OCI-LY7 (cell line): ENCODE measurements at regions not wholly inside any gene's neighbourhood (a gene's known extent, or its start where the extent isn't known, plus 50 kb on each side); places are given as distances from the start of the nearest gene placed in this dataset.

Experiments
- BruUV-seq: library from RNA; stranded (reverse); fragments of 400-500 nt; replicated peaks from 2 replicates; lab custom pipeline; 2021; lab: Mats Ljungman, UMichigan
- CTCF ChIA-PET: fragments of 300-600 bp; sonication (Branson Sonifier 250); formaldehyde crosslinking; loops from one replicate; lab custom pipeline; 2022; ENCODE audit warnings: antibody characterized with exemption; ENCODE audit not compliant: unreplicated experiment; lab: Charles Lee
- POLR2A ChIA-PET: fragments of 300-600 bp; sonication (Branson Sonifier 250); formaldehyde crosslinking; loops from one replicate; lab custom pipeline; 2022; ENCODE audit warnings: antibody characterized with exemption; lab: Charles Lee
- DNase-seq: peaks from one replicate; pipeline ENCODE4 v3.0.0-alpha.2; 2015; ENCODE audit warnings: low spot score
- H2AFZ ChIP-seq: fragments of 200-600 bp; sonication (generic), shearing (Covaris generic); 2 replicates; pipeline ENCODE4 v1.6.1; 2014; ENCODE audit warnings: mild to moderate bottlenecking, antibody characterized with exemption, low read length, moderate library complexity
- H3K27ac ChIP-seq: fragments of 200-600 bp; sonication (generic); 2 replicates; pipeline ENCODE4 v1.5.1; 2014; ENCODE audit warnings: mixed run types, low read depth, mild to moderate bottlenecking, moderate library complexity, low read length, inconsistent platforms; ENCODE audit not compliant: poor library complexity, severe bottlenecking
- H3K36me3 ChIP-seq: fragments of 200-600 bp; sonication (generic); 2 replicates; pipeline ENCODE4 v1.6.1; 2014; ENCODE audit warnings: mild to moderate bottlenecking, antibody characterized with exemption, low read length, moderate library complexity, mixed read lengths; ENCODE audit not compliant: insufficient read depth
- H3K4me1 ChIP-seq: fragments of 200-600 bp; sonication (generic); 2 replicates; pipeline ENCODE4 v1.5.1; 2014; ENCODE audit warnings: mild to moderate bottlenecking, low read length; ENCODE audit not compliant: insufficient read depth, poor library complexity, severe bottlenecking
- H3K4me2 ChIP-seq: fragments of 200-600 bp; sonication (generic); 2 replicates; pipeline ENCODE4 v1.6.1; 2014; ENCODE audit warnings: mild to moderate bottlenecking, low read length
- H3K4me3 ChIP-seq: fragments of 200-600 bp; sonication (generic); 2 replicates; pipeline ENCODE4 v1.5.1; 2014; ENCODE audit warnings: mild to moderate bottlenecking, low read depth, low read length; ENCODE audit not compliant: poor library complexity, severe bottlenecking
- H3K79me2 ChIP-seq: fragments of 200-600 bp; sonication (generic); 2 replicates; pipeline ENCODE4 v1.6.1; 2016; ENCODE audit warnings: low read depth, mild to moderate bottlenecking, low read length, moderate library complexity, mixed read lengths; ENCODE audit not compliant: insufficient read depth
- H3K9me2 ChIP-seq: fragments of 200-600 bp; sonication (generic); 2 replicates; pipeline ENCODE4 v1.6.1; 2016; ENCODE audit warnings: mild to moderate bottlenecking, low read length, mixed read lengths; ENCODE audit not compliant: insufficient read depth
- H3K9me3 ChIP-seq: fragments of 200-600 bp; sonication (generic); 2 replicates; pipeline ENCODE4 v1.6.1; 2014; ENCODE audit warnings: mild to moderate bottlenecking, mixed run types, low read length, mixed read lengths
- H4K20me1 ChIP-seq: fragments of 200-600 bp; sonication (generic); 2 replicates; pipeline ENCODE4 v1.6.1; 2014; ENCODE audit warnings: mild to moderate bottlenecking, antibody characterized with exemption, low read length, moderate library complexity, mixed read lengths; ENCODE audit not compliant: insufficient read depth
- CTCF ChIP-seq: fragments of 200-600 bp; sonication (generic); conservative IDR thresholded peaks from 2 replicates; pipeline ENCODE4 v1.5.1; 2014; ENCODE audit warnings: mild to moderate bottlenecking, antibody characterized with exemption, low read length, moderate library complexity, mixed read lengths
- EZH2phosphoT487 ChIP-seq: fragments of 200-600 bp; sonication (generic); IDR thresholded peaks from 2 replicates; pipeline ENCODE4 v1.6.1; 2018; ENCODE audit warnings: low read depth, borderline replicate concordance, mild to moderate bottlenecking, mixed run types, antibody characterized with exemption, low read length, moderate library complexity, mixed read lengths
- intact Hi-C: fragments of 100-400 bp; cut with micrococcal nuclease; formaldehyde crosslinking; loops from one replicate; pipeline ENCODE4 v1.10.0; 2022; ENCODE audit not compliant: unreplicated experiment

GRCh38 chr4:53659112-53659511 is 67.8 kb upstream of the LNX1 start:
- POLR2A ChIA-PET: interaction anchor here (0.6 kb wide), 1 partner anchor 25 kb away, joined by 3 read pairs; no protein-coding TSS in a partner anchor
- Histone ChIP-seq H3K9me3 (no peaks in the 10 kb centered on the region), H3K9me2 (no peaks in the 10 kb centered on the region), H3K4me1 (no peaks in the 10 kb centered on the region), H3K27ac (no peak overlapping the region), H3K4me2 (no peak overlapping the region), H3K79me2 (no peaks in the 10 kb centered on the region), H2AFZ (no peak overlapping the region), H3K4me3 (no peak overlapping the region), H3K36me3 (no peaks in the 10 kb centered on the region), H4K20me1 (no peaks in the 10 kb centered on the region)
- TF ChIP-seq EZH2phosphoT487 (no peak), CTCF (no peak)
- CTCF ChIA-PET: no interaction called here
- no TSS peak for BruUV-seq
- intact Hi-C loops: no loop called here
- no peak for DNase-seq

- TF ChIP-seq CTCF (no peak), EZH2phosphoT487 (no peak)
- ChIA-PET POLR2A (no interaction called here), CTCF (no interaction called here)
- Histone ChIP-seq H3K4me3 (no peak overlapping the region), H3K36me3 (no peaks in the 10 kb centered on the region), H3K4me2 (no peak overlapping the region), H2AFZ (no peak overlapping the region), H3K9me2 (no peaks in the 10 kb centered on the region), H3K9me3 (no peaks in the 10 kb centered on the region), H3K27ac (no peak overlapping the region), H3K4me1 (no peaks in the 10 kb centered on the region), H4K20me1 (no peaks in the 10 kb centered on the region), H3K79me2 (no peaks in the 10 kb centered on the region)
- intact Hi-C loops: no loop called here
- no TSS peak for BruUV-seq
- DNase-seq: no peak
These were observed 66.7 kb upstream of the LNX1 start for GRCh38 chr4:53658029-53658428.

DNA sequence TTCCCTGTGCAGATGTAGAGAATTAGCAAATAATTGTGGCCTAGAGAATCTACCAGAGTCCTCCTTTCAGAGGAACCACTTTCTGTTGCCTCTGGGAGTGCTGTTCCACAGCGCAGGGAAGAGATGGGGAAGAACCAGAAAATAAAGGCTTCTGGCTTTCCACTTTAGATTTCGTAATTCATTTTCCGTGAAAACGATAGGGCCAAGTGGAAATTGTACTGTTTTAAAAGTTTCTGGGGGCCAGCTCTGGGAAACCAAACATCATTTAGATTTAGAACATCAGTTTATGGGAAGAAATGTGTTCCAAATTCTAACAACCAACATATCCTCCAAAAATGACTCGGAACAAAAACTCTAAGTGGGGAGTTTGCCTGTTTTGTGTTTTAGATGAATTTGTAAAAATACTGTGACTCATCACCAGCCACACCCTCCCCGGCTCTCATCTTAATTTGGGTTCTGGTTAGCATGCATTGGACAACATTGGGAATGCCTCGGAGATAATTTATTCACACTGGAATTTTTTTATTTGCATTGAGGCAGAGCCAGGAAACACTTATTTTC is 65.2 kb upstream of the LNX1 start:
- Histone ChIP-seq H3K27ac (no peak overlapping the region), H3K9me2 (no peaks in the 10 kb centered on the region), H3K4me3 (no peak overlapping the region), H3K36me3 (no peaks in the 10 kb centered on the region), H3K4me1 (no peaks in the 10 kb centered on the region), H3K79me2 (no peaks in the 10 kb centered on the region), H4K20me1 (no peaks in the 10 kb centered on the region), H2AFZ (no peak overlapping the region), H3K4me2 (no peak overlapping the region), H3K9me3 (no peaks in the 10 kb centered on the region)
- intact Hi-C loops: no loop called here
- no peak for DNase-seq
- ChIA-PET CTCF (no interaction called here), POLR2A (no interaction called here)
- BruUV-seq: no TSS peak
- TF ChIP-seq EZH2phosphoT487: no peak
- TF ChIP-seq CTCF: peak; percentile 36; the same call in 1 of the 2 replicates
